ENCODE measurements at regions not wholly inside any gene's neighbourhood (a gene's known extent, or its start where the extent isn't known, plus 50 kb on each side); places are given as distances from the start of the nearest gene placed in this dataset.
"Not testable (repeated sequence)": the region's sequence is repeated elsewhere in the genome, so short reads cannot be mapped to it uniquely, and the experiment has no call there.

DNA sequence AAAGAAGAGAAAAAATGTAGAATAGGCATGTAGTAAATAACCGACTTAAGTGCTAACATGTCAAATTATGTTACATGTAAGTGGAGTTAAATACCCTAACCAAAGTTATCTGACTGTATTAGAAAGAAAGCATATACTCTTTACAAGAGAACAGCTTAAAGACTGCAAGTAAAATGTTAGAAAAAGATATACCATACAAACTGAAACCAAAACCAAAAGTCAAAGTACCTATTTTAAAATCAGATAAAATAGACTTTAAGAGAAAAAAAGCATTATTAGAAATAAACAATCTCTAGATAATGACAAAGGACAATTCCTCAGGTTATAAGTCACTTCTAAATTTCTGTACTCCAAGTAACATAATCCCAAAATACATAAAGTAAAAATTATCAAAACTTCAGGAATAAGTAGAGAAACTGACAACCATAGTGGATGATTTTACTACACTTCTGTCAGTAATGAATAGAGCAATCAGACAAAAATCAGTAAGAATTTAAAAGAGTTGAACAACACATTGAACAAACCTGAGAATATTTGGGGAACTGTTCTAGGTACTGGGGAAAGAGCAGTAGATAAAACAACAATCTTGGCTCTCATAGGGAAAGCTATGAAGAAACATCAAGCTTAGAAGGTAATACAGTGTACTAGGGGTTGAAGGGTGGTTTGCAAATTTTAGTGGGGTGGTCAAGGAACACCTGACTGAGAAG, 127.3 kb downstream of the TBX19 start:
- H3K36me3 ChIP-seq (ENCODE audit: control insufficient read depth in 1 of 2, insufficient read depth in 2 of 2, low read depth in 1 of 2, low read length in 2 of 2): no peaks in the 10 kb centered on the region
- WGBS: no CpG with 5 or more reads among the region's 1 CpG

DNA sequence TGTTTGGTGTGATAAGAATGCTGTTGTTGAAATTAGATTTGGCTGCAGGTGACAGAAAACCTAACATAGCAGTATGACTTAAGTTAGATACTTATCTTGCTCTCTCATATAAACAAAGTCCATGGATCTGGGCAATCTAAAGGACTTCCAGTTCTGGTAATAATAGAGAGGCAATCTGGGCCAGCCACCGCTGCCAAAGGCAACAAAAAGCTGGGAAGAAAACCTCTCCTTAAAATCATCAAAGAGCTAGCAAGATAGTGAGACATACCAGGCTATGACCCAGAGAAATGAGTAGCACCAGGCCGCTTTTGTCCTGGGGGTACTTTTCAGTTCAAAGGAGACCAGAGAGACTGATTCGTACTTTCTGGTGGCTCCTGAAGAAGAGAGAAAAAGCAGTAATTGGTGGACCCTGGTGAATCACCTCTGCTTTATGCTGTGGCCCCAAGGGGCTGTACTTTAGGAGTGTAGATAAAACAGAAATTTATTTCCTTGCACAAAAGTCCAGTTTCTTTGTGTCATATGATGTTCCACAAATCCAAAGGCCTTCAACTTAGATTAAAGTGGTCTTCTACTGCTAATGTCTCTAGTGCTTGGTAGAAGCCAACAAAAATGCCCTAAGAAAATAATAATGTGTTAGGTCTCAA, 125.4 kb downstream of the TBX19 start:
- Histone ChIP-seq H3K4me2 (ENCODE audit: low read length, poor library complexity, severe bottlenecking) (no peak overlapping the region), H3K36me3 (ENCODE audit: control insufficient read depth in 1 of 2, insufficient read depth in 2 of 2, low read depth in 1 of 2, low read length in 2 of 2) (no peaks in the 10 kb centered on the region), H3K9me3 (ENCODE audit: control insufficient read depth, low read length) (no peaks in the 10 kb centered on the region), H2AK5ac (ENCODE audit: low read length, severe bottlenecking) (no peak overlapping the region), H3K14ac (ENCODE audit: low read length in 2 of 2) (no peak overlapping the region), H2BK120ac (ENCODE audit: low read depth, low read length) (no peak overlapping the region), H3K27ac (ENCODE audit: low read length, poor library complexity, severe bottlenecking) (no peak overlapping the region), H3K23ac (ENCODE audit: low read length in 2 of 2) (no peak overlapping the region), H2AFZ (ENCODE audit: low read depth, low read length) (no peak overlapping the region), H3K4me3 (ENCODE audit: insufficient read depth in 1 of 2, low read depth in 1 of 2, low read length in 2 of 2) (no peak overlapping the region), H4K91ac (ENCODE audit: low read length) (no peak overlapping the region), H3K27me3 (ENCODE audit: control insufficient read depth in 1 of 2, insufficient read depth in 1 of 2, low read length in 2 of 2) (peaks cover 0 to 25% of the 10 kb centered on the region in 2 experiments), H3K18ac (ENCODE audit: low read depth in 1 of 2, low read length in 2 of 2) (no peak overlapping the region), H3K4ac (ENCODE audit: low read depth in 1 of 2, low read length in 2 of 2) (no peak overlapping the region), H3K79me1 (replicated peaks; ENCODE audit: low read length, poor library complexity, severe bottlenecking) (no peaks in the 10 kb centered on the region), H2BK5ac (ENCODE audit: low read depth, low read length, poor library complexity, severe bottlenecking) (no peak overlapping the region), H3K4me1 (ENCODE audit: control insufficient read depth, insufficient read depth, low read depth, low read length) (no peaks in the 10 kb centered on the region), H2BK15ac (ENCODE audit: low read depth, poor library complexity, severe bottlenecking) (no peak overlapping the region), H4K8ac (ENCODE audit: low read length) (no peak overlapping the region), H2BK12ac (ENCODE audit: low read length in 2 of 2) (no peak overlapping the region), H3K9ac (ENCODE audit: low read length) (no peak overlapping the region)
- WGBS: 31% methylated on average over 3 of the region's 3 CpGs
- DNase-seq: no peak

More for the DNA sequence above, 127.3 kb downstream of the TBX19 start:
- no peak overlapping the region for H3K18ac ChIP-seq (ENCODE audit: low read depth in 1 of 2, low read length in 2 of 2)
- no peak overlapping the region for H3K27ac ChIP-seq (ENCODE audit: low read length, poor library complexity, severe bottlenecking)
- H3K9me3 ChIP-seq (ENCODE audit: control insufficient read depth, low read length): no peaks in the 10 kb centered on the region
- no peak overlapping the region for H2BK120ac ChIP-seq (ENCODE audit: low read depth, low read length)
- H2BK15ac ChIP-seq (ENCODE audit: low read depth, poor library complexity, severe bottlenecking): no peak overlapping the region
- H4K8ac ChIP-seq (ENCODE audit: low read length): no peak overlapping the region
- no peak for DNase-seq
- no peak overlapping the region for H3K4me2 ChIP-seq (ENCODE audit: low read length, poor library complexity, severe bottlenecking)
- no peak overlapping the region for H2BK12ac ChIP-seq (ENCODE audit: low read length in 2 of 2)
- H3K4me1 ChIP-seq (ENCODE audit: control insufficient read depth, insufficient read depth, low read depth, low read length): no peaks in the 10 kb centered on the region
- H3K4ac ChIP-seq (ENCODE audit: low read depth in 1 of 2, low read length in 2 of 2): no peak overlapping the region
- H3K23ac ChIP-seq (ENCODE audit: low read length in 2 of 2): no peak overlapping the region
- H3K4me3 ChIP-seq (ENCODE audit: insufficient read depth in 1 of 2, low read depth in 1 of 2, low read length in 2 of 2): no peak overlapping the region
- peaks cover 0 to 16% of the 10 kb centered on the region in 2 experiments for H3K27me3 ChIP-seq (ENCODE audit: control insufficient read depth in 1 of 2, insufficient read depth in 1 of 2, low read length in 2 of 2)
- no peaks in the 10 kb centered on the region for H3K79me1 ChIP-seq (replicated peaks; ENCODE audit: low read length, poor library complexity, severe bottlenecking)
- H3K14ac ChIP-seq (ENCODE audit: low read length in 2 of 2): no peak overlapping the region
- no peak overlapping the region for H2BK5ac ChIP-seq (ENCODE audit: low read depth, low read length, poor library complexity, severe bottlenecking)
- H4K91ac ChIP-seq (ENCODE audit: low read length): no peak overlapping the region
- H2AK5ac ChIP-seq (ENCODE audit: low read length, severe bottlenecking): no peak overlapping the region
- no peak overlapping the region for H3K9ac ChIP-seq (ENCODE audit: low read length)
- H2AFZ ChIP-seq (ENCODE audit: low read depth, low read length): no peak overlapping the region

DNA sequence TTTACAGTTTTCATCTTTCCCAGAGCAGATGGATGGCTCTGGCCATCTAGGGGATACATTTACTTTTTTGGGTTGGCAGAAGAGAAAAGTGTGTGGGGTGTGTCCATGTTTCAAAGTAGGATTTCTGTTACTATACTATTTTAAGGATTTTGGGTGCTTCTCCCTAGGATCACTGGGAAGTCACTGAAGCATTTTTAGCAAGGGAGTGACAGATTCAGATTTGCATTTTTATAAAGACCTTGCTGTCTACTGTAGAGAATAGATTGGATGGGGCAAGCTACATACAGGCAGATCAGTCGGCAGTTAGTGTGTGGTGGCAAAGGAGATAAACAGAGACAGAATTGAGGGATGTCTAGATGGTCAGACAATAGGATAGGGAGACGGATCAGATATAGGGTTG, 122.5 kb downstream of the TBX19 start:
- no peak overlapping the region for H2BK120ac ChIP-seq (ENCODE audit: low read depth, low read length)
- no peak overlapping the region for H4K8ac ChIP-seq (ENCODE audit: low read length)
- no peak overlapping the region for H3K27ac ChIP-seq (ENCODE audit: low read length, poor library complexity, severe bottlenecking)
- no peaks in the 10 kb centered on the region for H3K36me3 ChIP-seq (ENCODE audit: control insufficient read depth in 1 of 2, insufficient read depth in 2 of 2, low read depth in 1 of 2, low read length in 2 of 2)
- H3K4ac ChIP-seq (ENCODE audit: low read depth in 1 of 2, low read length in 2 of 2): no peak overlapping the region
- H3K27me3 ChIP-seq (ENCODE audit: control insufficient read depth in 1 of 2, insufficient read depth in 1 of 2, low read length in 2 of 2): peaks cover 0 to 39% of the 10 kb centered on the region in 2 experiments
- H2AK5ac ChIP-seq (ENCODE audit: low read length, severe bottlenecking): no peak overlapping the region
- no peak overlapping the region for H2AFZ ChIP-seq (ENCODE audit: low read depth, low read length)
- no peak overlapping the region for H3K23ac ChIP-seq (ENCODE audit: low read length in 2 of 2)
- H3K4me1 ChIP-seq (ENCODE audit: control insufficient read depth, insufficient read depth, low read depth, low read length): peaks cover 2% of the 10 kb centered on the region
- H3K9me3 ChIP-seq (ENCODE audit: control insufficient read depth, low read length): no peaks in the 10 kb centered on the region
- H2BK12ac ChIP-seq (ENCODE audit: low read length in 2 of 2): no peak overlapping the region
- no peak overlapping the region for H3K4me2 ChIP-seq (ENCODE audit: low read length, poor library complexity, severe bottlenecking)
- WGBS: 91% methylated on average over 2 of the region's 2 CpGs
- H2BK5ac ChIP-seq (ENCODE audit: low read depth, low read length, poor library complexity, severe bottlenecking): no peak overlapping the region
- H3K14ac ChIP-seq (ENCODE audit: low read length in 2 of 2): no peak overlapping the region
- no peak overlapping the region for H2BK15ac ChIP-seq (ENCODE audit: low read depth, poor library complexity, severe bottlenecking)
- no peak overlapping the region for H3K9ac ChIP-seq (ENCODE audit: low read length)
- no peak overlapping the region for H3K4me3 ChIP-seq (ENCODE audit: insufficient read depth in 1 of 2, low read depth in 1 of 2, low read length in 2 of 2)
- H3K79me1 ChIP-seq (replicated peaks; ENCODE audit: low read length, poor library complexity, severe bottlenecking): no peaks in the 10 kb centered on the region
- no peak overlapping the region for H4K91ac ChIP-seq (ENCODE audit: low read length)
- no peak overlapping the region for H3K18ac ChIP-seq (ENCODE audit: low read depth in 1 of 2, low read length in 2 of 2)
- no peak for DNase-seq

DNA sequence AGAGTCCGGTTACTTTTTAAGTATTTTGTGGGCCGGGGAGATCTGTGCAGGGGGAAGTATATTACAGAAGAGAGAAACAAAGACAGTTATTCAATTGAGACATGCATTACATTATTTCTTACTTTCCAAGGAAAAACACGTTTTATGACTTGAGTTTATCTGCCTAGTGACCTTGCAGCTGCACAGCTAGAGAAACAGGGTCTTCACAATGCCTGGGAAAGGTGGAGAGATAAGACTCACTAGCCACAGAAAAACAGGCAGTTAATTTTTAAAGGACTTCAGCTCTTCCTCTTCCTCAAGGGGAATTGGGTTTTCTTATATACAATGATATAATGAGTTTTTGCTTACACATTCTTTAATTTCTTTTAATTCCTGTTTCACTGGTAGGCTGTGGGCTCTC, 121.8 kb downstream of the TBX19 start:
- not testable (repeated sequence) for H3K4me3 ChIP-seq (ENCODE audit: insufficient read depth in 1 of 2, low read depth in 1 of 2, low read length in 2 of 2); H3K79me1 ChIP-seq (replicated peaks; ENCODE audit: low read length, poor library complexity, severe bottlenecking); H3K36me3 ChIP-seq (ENCODE audit: control insufficient read depth in 1 of 2, insufficient read depth in 2 of 2, low read depth in 1 of 2, low read length in 2 of 2); H3K23ac ChIP-seq (ENCODE audit: low read length in 2 of 2); H3K9me3 ChIP-seq (ENCODE audit: control insufficient read depth, low read length); H2AFZ ChIP-seq (ENCODE audit: low read depth, low read length); H3K4ac ChIP-seq (ENCODE audit: low read depth in 1 of 2, low read length in 2 of 2); H3K14ac ChIP-seq (ENCODE audit: low read length in 2 of 2); H2AK5ac ChIP-seq (ENCODE audit: low read length, severe bottlenecking); H4K91ac ChIP-seq (ENCODE audit: low read length); H3K9ac ChIP-seq (ENCODE audit: low read length); DNase-seq; H2BK15ac ChIP-seq (ENCODE audit: low read depth, poor library complexity, severe bottlenecking); H2BK5ac ChIP-seq (ENCODE audit: low read depth, low read length, poor library complexity, severe bottlenecking); H2BK120ac ChIP-seq (ENCODE audit: low read depth, low read length); H3K27ac ChIP-seq (ENCODE audit: low read length, poor library complexity, severe bottlenecking); H3K18ac ChIP-seq (ENCODE audit: low read depth in 1 of 2, low read length in 2 of 2); H3K4me2 ChIP-seq (ENCODE audit: low read length, poor library complexity, severe bottlenecking); H4K8ac ChIP-seq (ENCODE audit: low read length); H2BK12ac ChIP-seq (ENCODE audit: low read length in 2 of 2); H3K4me1 ChIP-seq (ENCODE audit: control insufficient read depth, insufficient read depth, low read depth, low read length)
- peaks cover 0 to 42% of the 10 kb centered on the region in 2 experiments for H3K27me3 ChIP-seq (ENCODE audit: control insufficient read depth in 1 of 2, insufficient read depth in 1 of 2, low read length in 2 of 2)
- 70% methylated on average over 2 of the region's 3 CpGs for WGBS

Measured in mesenchymal stem cell (in vitro differentiated cells and primary cell).